HL-60 (cell line): ENCODE measurements at regions not wholly inside any gene's neighbourhood (a gene's known extent, or its start where the extent isn't known, plus 50 kb on each side); places are given as distances from the start of the nearest gene placed in this dataset.

ENCODE experiments used
- DNase-seq, 2 experiments: peaks; one replicate each; pipeline ENCODE4 v3.0.0-alpha.2; 2010 to 2020; ENCODE audit warnings: low read depth in 1 of 2, low spot score in 1 of 2
- H3K27ac ChIP-seq: fragments of 250-450 bp; sonication (Bioruptor Pico); replicated peaks from 2 replicates; pipeline ENCODE4 v1.5.1; 2020; ENCODE audit warnings: mild to moderate bottlenecking, moderate library complexity
- H3K27me3 ChIP-seq: fragments of 250-450 bp; sonication (Bioruptor Pico); 2 replicates; pipeline ENCODE4 v1.5.1; 2021; ENCODE audit warnings: mild to moderate bottlenecking, moderate library complexity; ENCODE audit not compliant: insufficient read depth, poor library complexity, severe bottlenecking
- H3K4me3 ChIP-seq: replicated peaks from 2 replicates; pipeline ENCODE4 v1.5.1; 2011; ENCODE audit warnings: mild to moderate bottlenecking, control low read depth, low read length; ENCODE audit not compliant: insufficient read depth
- GABPA ChIP-seq: IDR thresholded peaks from 2 replicates; pipeline ENCODE4 v1.6.1; 2012; ENCODE audit warnings: low read depth
- POLR2AphosphoS5 ChIP-seq: IDR thresholded peaks from 2 replicates; pipeline ENCODE4 v1.6.1; 2012; ENCODE audit warnings: low read depth
- REST ChIP-seq: IDR thresholded peaks from 2 replicates; pipeline ENCODE4 v1.6.1; 2012; ENCODE audit warnings: low read depth; ENCODE audit not compliant: insufficient replicate concordance
- SPI1 ChIP-seq: IDR thresholded peaks from 2 replicates; pipeline ENCODE4 v1.6.1; 2012; ENCODE audit warnings: low read depth, mild to moderate bottlenecking, borderline replicate concordance
- TF ChIP-seq, protein P1 (sequence below): IDR thresholded peaks from one replicate; pipeline ENCODE4 v1.5.1; 2011; ENCODE audit warnings: low read length, control low read depth, inconsistent platforms; ENCODE audit not compliant: insufficient read depth

GRCh38 chr11:95549301-95549700 is 240.3 kb downstream of the FAM76B start:
- Histone ChIP-seq H3K27ac (no peak overlapping the region), H3K27me3 (no peaks in the 10 kb centered on the region), H3K4me3 (no peak overlapping the region)
- DNase-seq = no peak
- TF ChIP-seq GABPA (no peak), REST (no peak)
- TF ChIP-seq, protein P1, sequence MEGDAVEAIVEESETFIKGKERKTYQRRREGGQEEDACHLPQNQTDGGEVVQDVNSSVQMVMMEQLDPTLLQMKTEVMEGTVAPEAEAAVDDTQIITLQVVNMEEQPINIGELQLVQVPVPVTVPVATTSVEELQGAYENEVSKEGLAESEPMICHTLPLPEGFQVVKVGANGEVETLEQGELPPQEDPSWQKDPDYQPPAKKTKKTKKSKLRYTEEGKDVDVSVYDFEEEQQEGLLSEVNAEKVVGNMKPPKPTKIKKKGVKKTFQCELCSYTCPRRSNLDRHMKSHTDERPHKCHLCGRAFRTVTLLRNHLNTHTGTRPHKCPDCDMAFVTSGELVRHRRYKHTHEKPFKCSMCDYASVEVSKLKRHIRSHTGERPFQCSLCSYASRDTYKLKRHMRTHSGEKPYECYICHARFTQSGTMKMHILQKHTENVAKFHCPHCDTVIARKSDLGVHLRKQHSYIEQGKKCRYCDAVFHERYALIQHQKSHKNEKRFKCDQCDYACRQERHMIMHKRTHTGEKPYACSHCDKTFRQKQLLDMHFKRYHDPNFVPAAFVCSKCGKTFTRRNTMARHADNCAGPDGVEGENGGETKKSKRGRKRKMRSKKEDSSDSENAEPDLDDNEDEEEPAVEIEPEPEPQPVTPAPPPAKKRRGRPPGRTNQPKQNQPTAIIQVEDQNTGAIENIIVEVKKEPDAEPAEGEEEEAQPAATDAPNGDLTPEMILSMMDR = no peak

- Histone ChIP-seq H3K4me3 (no peak overlapping the region), H3K27me3 (no peaks in the 10 kb centered on the region), H3K27ac (no peak overlapping the region)
- TF ChIP-seq GABPA = no peak
- DNase-seq = no peak
These were observed 241.2 kb downstream of the FAM76B start for GRCh38 chr11:95548416-95548815.

DNA sequence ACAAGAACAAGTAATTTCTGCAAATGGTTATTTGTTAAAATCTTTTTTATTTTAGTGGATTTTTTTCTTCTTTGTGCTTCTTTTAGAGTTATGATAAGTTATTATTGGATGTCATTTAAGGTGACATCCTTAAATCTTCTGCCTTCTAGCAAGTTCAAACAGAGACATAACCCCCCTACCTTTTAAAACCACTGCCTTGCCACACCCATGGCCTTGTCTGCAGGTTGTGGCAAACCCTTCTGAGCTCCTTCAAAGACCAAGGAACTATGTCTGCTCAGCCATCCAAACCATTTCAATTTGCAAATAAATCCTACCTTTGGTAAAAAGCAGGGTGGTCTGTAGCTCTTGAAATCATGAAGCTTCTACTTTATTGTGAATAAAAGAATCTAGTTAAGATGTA is 241.6 kb downstream of the FAM76B start:
- no peak overlapping the region for H3K27ac ChIP-seq
- H3K4me3 ChIP-seq = no peak overlapping the region
- H3K27me3 ChIP-seq = no peaks in the 10 kb centered on the region
- DNase-seq = no peak
- no peak for TF ChIP-seq REST

DNA sequence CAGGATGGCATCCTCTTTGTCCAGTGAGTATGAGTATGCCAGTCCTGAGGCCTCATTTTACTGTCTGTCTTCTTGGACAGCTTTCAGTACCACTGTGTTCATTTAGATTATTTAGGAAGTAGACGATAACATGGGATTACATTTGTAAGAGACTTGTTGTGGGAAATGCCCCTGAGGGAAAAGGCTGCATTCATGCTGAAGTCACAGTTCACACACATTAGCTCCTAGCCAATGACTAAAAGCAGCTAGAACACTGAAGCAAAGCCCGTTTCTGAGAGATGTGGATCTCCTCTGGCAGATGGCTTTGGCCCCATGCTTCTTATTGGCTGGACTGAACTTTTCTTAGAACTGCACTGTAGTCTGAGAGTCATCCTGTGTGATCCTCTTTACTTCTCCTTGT is 242.4 kb downstream of the FAM76B start:
- no peak overlapping the region for H3K4me3 ChIP-seq
- no peak overlapping the region for H3K27ac ChIP-seq
- H3K27me3 ChIP-seq = no peaks in the 10 kb centered on the region
- DNase-seq = no peak
- TF ChIP-seq, protein P1 = no peak
- TF ChIP-seq SPI1 (no peak), GABPA (no peak), POLR2AphosphoS5 (no peak), REST (no peak)
